ENCODE measurements at regions not wholly inside any gene's neighbourhood (a gene's known extent, or its start where the extent isn't known, plus 50 kb on each side); places are given as distances from the start of the nearest gene placed in this dataset.
A peak's percentile ranks its signal among the peaks of the same experiment; 100 is the strongest.
"Not testable (repeated sequence)": the region's sequence is repeated elsewhere in the genome, so short reads cannot be mapped to it uniquely, and the experiment has no call there.

- H3K27me3 Mint-ChIP-seq, result peaks cover 4% of the 10 kb centered on the region
- no peak overlapping the region for H3K27ac Mint-ChIP-seq
- peaks cover 7% of the 10 kb centered on the region for H3K36me3 Mint-ChIP-seq (ENCODE audit: low read depth)
- peaks cover 29% of the 10 kb centered on the region for H3K4me1 Mint-ChIP-seq (ENCODE audit: low read depth)
- H3K9me3 Mint-ChIP-seq, result no peaks in the 10 kb centered on the region
- no peak overlapping the region for H3K4me3 Mint-ChIP-seq
These were observed 303.7 kb upstream of the PMFBP1 start for GRCh38 chr16:72475688-72476087.

GRCh38 chr16:72474501-72475123 is 302.7 kb upstream of the PMFBP1 start:
- Mint-ChIP-seq H3K27me3 (peaks cover 4% of the 10 kb centered on the region), H3K36me3 (ENCODE audit: low read depth) (peaks cover 7% of the 10 kb centered on the region), H3K4me1 (ENCODE audit: low read depth) (peaks cover 23% of the 10 kb centered on the region), H3K9me3 (no peaks in the 10 kb centered on the region), H3K4me3 (peak overlapping the region; percentile 26), H3K27ac (peak overlapping the region; percentile 89)

- H3K36me3 Mint-ChIP-seq (ENCODE audit: low read depth), result peaks cover 7% of the 10 kb centered on the region
- no peak overlapping the region for H3K4me3 Mint-ChIP-seq
- H3K4me1 Mint-ChIP-seq (ENCODE audit: low read depth), result peaks cover 23% of the 10 kb centered on the region
- H3K27me3 Mint-ChIP-seq, result peaks cover 4% of the 10 kb centered on the region
- no peaks in the 10 kb centered on the region for H3K9me3 Mint-ChIP-seq
- H3K27ac Mint-ChIP-seq, result no peak overlapping the region
These were observed 301.7 kb upstream of the PMFBP1 start for GRCh38 chr16:72473631-72474030.

GRCh38 chr16:72471317-72471924 is 299.5 kb upstream of the PMFBP1 start:
- Mint-ChIP-seq H3K27ac (no peak overlapping the region), H3K4me1 (ENCODE audit: low read depth) (peaks cover 23% of the 10 kb centered on the region), H3K9me3 (no peaks in the 10 kb centered on the region), H3K4me3 (no peak overlapping the region), H3K27me3 (peaks cover 4% of the 10 kb centered on the region), H3K36me3 (ENCODE audit: low read depth) (no peaks in the 10 kb centered on the region)

GRCh38 chr16:72470541-72470940 is 298.6 kb upstream of the PMFBP1 start:
- Mint-ChIP-seq H3K27ac (no peak overlapping the region), H3K4me1 (ENCODE audit: low read depth) (peaks cover 18% of the 10 kb centered on the region), H3K9me3 (no peaks in the 10 kb centered on the region), H3K27me3 (peaks cover 4% of the 10 kb centered on the region), H3K4me3 (no peak overlapping the region), H3K36me3 (ENCODE audit: low read depth) (no peaks in the 10 kb centered on the region)

- no peaks in the 10 kb centered on the region for H3K9me3 Mint-ChIP-seq
- H3K4me3 Mint-ChIP-seq, result no peak overlapping the region
These were observed 298.0 kb upstream of the PMFBP1 start for GRCh38 chr16:72469932-72470331.

GRCh38 chr16:72468582-72468981 is 296.6 kb upstream of the PMFBP1 start:
- no peaks in the 10 kb centered on the region for H3K36me3 Mint-ChIP-seq (ENCODE audit: low read depth)
- H3K4me1 Mint-ChIP-seq (ENCODE audit: low read depth), result no peaks in the 10 kb centered on the region
- H3K27ac Mint-ChIP-seq, result no peak overlapping the region
- H3K4me3 Mint-ChIP-seq, result no peak overlapping the region
- no peaks in the 10 kb centered on the region for H3K9me3 Mint-ChIP-seq
- H3K27me3 Mint-ChIP-seq, result peaks cover 4% of the 10 kb centered on the region

More at GRCh38 chr16:72469932-72470331, 298.0 kb upstream of the PMFBP1 start:
- Mint-ChIP-seq H3K27ac (no peak overlapping the region), H3K4me1 (ENCODE audit: low read depth) (peaks cover 13% of the 10 kb centered on the region), H3K27me3 (peaks cover 4% of the 10 kb centered on the region), H3K36me3 (ENCODE audit: low read depth) (no peaks in the 10 kb centered on the region)

- Mint-ChIP-seq H3K4me1 (ENCODE audit: low read depth) (no peaks in the 10 kb centered on the region), H3K4me3 (no peak overlapping the region), H3K9me3 (peaks cover 6% of the 10 kb centered on the region), H3K27ac (no peak overlapping the region), H3K36me3 (ENCODE audit: low read depth) (no peaks in the 10 kb centered on the region), H3K27me3 (no peaks in the 10 kb centered on the region)
These were observed 295.3 kb upstream of the PMFBP1 start for GRCh38 chr16:72467157-72467759.

GRCh38 chr16:72464597-72465368 is 292.8 kb upstream of the PMFBP1 start:
- no peaks in the 10 kb centered on the region for H3K27me3 Mint-ChIP-seq
- H3K4me1 Mint-ChIP-seq (ENCODE audit: low read depth), result no peaks in the 10 kb centered on the region
- no peak overlapping the region for H3K4me3 Mint-ChIP-seq
- no peaks in the 10 kb centered on the region for H3K36me3 Mint-ChIP-seq (ENCODE audit: low read depth)
- no peak overlapping the region for H3K27ac Mint-ChIP-seq
- H3K9me3 Mint-ChIP-seq, result peaks cover 6% of the 10 kb centered on the region

- H3K36me3 Mint-ChIP-seq (ENCODE audit: low read depth), result no peaks in the 10 kb centered on the region
- no peak overlapping the region for H3K4me3 Mint-ChIP-seq
- no peak overlapping the region for H3K27ac Mint-ChIP-seq
- H3K9me3 Mint-ChIP-seq, result peaks cover 6% of the 10 kb centered on the region
- H3K4me1 Mint-ChIP-seq (ENCODE audit: low read depth), result no peaks in the 10 kb centered on the region
- no peaks in the 10 kb centered on the region for H3K27me3 Mint-ChIP-seq
These were observed 292.1 kb upstream of the PMFBP1 start for GRCh38 chr16:72464052-72464451.

GRCh38 chr16:72458035-72458434 is 286.1 kb upstream of the PMFBP1 start:
- peaks cover 3% of the 10 kb centered on the region for H3K27me3 Mint-ChIP-seq
- H3K4me3 Mint-ChIP-seq, result no peak overlapping the region
- no peaks in the 10 kb centered on the region for H3K4me1 Mint-ChIP-seq (ENCODE audit: low read depth)
- H3K27ac Mint-ChIP-seq, result no peak overlapping the region
- peaks cover 13% of the 10 kb centered on the region for H3K36me3 Mint-ChIP-seq (ENCODE audit: low read depth)
- peaks cover 26% of the 10 kb centered on the region for H3K9me3 Mint-ChIP-seq

- H3K27ac Mint-ChIP-seq, result no peak overlapping the region
- H3K36me3 Mint-ChIP-seq (ENCODE audit: low read depth), result peaks cover 13% of the 10 kb centered on the region
- H3K4me3 Mint-ChIP-seq, result no peak overlapping the region
- H3K9me3 Mint-ChIP-seq, result peaks cover 28% of the 10 kb centered on the region
- H3K4me1 Mint-ChIP-seq (ENCODE audit: low read depth), result no peaks in the 10 kb centered on the region
- H3K27me3 Mint-ChIP-seq, result peaks cover 3% of the 10 kb centered on the region
These were observed 285.4 kb upstream of the PMFBP1 start for GRCh38 chr16:72457243-72457940.

- Mint-ChIP-seq H3K27ac (no peak overlapping the region), H3K4me3 (no peak overlapping the region), H3K27me3 (peaks cover 3% of the 10 kb centered on the region), H3K4me1 (ENCODE audit: low read depth) (no peaks in the 10 kb centered on the region), H3K9me3 (peaks cover 41% of the 10 kb centered on the region), H3K36me3 (ENCODE audit: low read depth) (peaks cover 13% of the 10 kb centered on the region)
These were observed 284.0 kb upstream of the PMFBP1 start for GRCh38 chr16:72455743-72456659.

GRCh38 chr16:72453856-72454255 is 281.9 kb upstream of the PMFBP1 start:
- H3K36me3 Mint-ChIP-seq (ENCODE audit: low read depth), result peaks cover 13% of the 10 kb centered on the region
- not testable (repeated sequence) for H3K27ac Mint-ChIP-seq; H3K4me1 Mint-ChIP-seq (ENCODE audit: low read depth); H3K4me3 Mint-ChIP-seq; H3K27me3 Mint-ChIP-seq
- H3K9me3 Mint-ChIP-seq, result peaks cover 57% of the 10 kb centered on the region
